ENCODE measurements at regions not wholly inside any gene's neighbourhood (a gene's known extent, or its start where the extent isn't known, plus 50 kb on each side); places are given as distances from the start of the nearest gene placed in this dataset.
A peak's percentile ranks its signal among the peaks of the same experiment; 100 is the strongest.

GRCh38 chr11:103622296-103622695 lies 414.1 kb upstream of the DDI1 start (continued):
- TF ChIP-seq, protein P1, sequence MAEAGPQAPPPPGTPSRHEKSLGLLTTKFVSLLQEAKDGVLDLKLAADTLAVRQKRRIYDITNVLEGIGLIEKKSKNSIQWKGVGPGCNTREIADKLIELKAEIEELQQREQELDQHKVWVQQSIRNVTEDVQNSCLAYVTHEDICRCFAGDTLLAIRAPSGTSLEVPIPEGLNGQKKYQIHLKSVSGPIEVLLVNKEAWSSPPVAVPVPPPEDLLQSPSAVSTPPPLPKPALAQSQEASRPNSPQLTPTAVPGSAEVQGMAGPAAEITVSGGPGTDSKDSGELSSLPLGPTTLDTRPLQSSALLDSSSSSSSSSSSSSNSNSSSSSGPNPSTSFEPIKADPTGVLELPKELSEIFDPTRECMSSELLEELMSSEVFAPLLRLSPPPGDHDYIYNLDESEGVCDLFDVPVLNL (CRISPR knock-in tag; IDR thresholded peaks at IDR 0.05; ENCODE audit: borderline replicate concordance, low read depth) = no peak
- TF ChIP-seq FOXP1 (CRISPR knock-in tag; IDR thresholded peaks at IDR 0.05; ENCODE audit: borderline replicate concordance) = no peak
- TF ChIP-seq, protein P2, sequence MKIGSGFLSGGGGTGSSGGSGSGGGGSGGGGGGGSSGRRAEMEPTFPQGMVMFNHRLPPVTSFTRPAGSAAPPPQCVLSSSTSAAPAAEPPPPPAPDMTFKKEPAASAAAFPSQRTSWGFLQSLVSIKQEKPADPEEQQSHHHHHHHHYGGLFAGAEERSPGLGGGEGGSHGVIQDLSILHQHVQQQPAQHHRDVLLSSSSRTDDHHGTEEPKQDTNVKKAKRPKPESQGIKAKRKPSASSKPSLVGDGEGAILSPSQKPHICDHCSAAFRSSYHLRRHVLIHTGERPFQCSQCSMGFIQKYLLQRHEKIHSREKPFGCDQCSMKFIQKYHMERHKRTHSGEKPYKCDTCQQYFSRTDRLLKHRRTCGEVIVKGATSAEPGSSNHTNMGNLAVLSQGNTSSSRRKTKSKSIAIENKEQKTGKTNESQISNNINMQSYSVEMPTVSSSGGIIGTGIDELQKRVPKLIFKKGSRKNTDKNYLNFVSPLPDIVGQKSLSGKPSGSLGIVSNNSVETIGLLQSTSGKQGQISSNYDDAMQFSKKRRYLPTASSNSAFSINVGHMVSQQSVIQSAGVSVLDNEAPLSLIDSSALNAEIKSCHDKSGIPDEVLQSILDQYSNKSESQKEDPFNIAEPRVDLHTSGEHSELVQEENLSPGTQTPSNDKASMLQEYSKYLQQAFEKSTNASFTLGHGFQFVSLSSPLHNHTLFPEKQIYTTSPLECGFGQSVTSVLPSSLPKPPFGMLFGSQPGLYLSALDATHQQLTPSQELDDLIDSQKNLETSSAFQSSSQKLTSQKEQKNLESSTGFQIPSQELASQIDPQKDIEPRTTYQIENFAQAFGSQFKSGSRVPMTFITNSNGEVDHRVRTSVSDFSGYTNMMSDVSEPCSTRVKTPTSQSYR (CRISPR knock-in tag; IDR thresholded peaks at IDR 0.05) = no peak

DNA sequence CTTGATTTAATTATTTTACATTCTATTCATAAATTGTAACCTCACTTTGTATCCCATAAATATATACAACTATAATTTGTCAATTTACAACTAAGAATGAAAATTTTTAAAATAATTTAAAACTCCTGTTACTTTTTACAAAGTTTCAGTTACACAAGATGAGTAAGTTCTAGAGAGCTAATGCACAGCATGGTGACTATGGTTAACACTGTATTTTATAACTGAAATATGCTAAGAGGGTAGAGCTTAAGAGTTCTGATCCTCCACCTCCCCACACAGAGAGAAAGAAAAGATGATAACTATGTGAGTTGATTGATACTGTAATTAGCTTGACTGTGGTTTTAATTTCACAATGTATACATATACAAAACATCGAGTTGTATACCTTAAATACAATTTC lies 412.5 kb upstream of the DDI1 start:
- Mint-ChIP-seq H3K27ac (no peak overlapping the region), H3K36me3 (no peaks in the 10 kb centered on the region), H3K4me3 (no peak overlapping the region), H3K9me3 (no peaks in the 10 kb centered on the region), H3K27me3 (ENCODE audit: low read depth) (peaks cover 3% of the 10 kb centered on the region; the same call in 1 of the 2 replicates), H3K4me1 (peaks cover 27% of the 10 kb centered on the region)
- DNase-seq (ENCODE audit: low spot score) = no peak
- ChIA-PET POLR2A (no interaction called here), CTCF (no interaction called here)
- TF ChIP-seq IRF1 (CRISPR knock-in tag; IDR thresholded peaks at IDR 0.05) (no peak), HMGA2 (CRISPR knock-in tag; IDR thresholded peaks at IDR 0.05) (no peak), ERG (CRISPR knock-in tag; IDR thresholded peaks at IDR 0.05) (no peak), ETV6 (CRISPR knock-in tag; IDR thresholded peaks at IDR 0.05) (no peak)
- ATAC-seq = no peak

DNA sequence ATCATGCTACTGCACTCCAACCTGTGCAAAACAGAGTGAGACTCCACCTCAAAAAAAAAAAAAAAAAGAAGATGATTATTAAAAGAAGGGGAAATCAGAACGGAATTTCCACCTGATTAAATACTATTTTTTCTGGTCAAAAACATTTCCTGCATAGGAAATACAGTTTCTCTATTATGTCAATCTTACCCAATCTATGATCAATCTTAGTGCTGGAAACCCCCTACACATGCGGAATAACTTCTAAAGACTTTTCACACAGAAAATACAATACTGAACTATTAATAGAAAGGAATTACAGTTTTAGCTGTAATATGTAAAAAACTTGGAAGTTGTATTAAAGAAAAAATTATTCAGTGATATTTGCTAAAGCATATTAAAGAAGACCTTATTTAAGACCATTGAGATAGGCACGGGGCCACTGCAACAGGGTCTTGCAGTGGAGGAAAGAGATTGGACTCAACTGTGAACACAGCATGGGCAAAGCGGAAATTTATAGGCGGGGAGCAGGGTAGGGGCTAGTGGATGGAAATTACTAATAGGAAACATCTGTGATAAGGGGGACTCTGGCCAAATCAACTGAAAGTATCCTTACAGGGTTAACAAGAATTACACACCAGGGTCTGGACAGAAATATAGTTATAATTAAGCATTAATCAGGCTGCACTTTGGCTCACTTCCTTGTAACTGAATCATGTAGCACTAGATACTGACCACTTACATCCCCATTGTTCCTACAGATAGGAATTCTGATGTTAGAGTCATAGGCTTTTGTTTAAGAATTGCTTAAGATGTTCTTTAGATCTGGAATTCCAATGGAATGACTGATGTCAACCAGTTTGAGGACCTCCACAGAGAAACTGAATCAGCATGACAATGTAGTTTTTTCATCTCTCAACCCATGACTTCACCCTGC lies 411.5 kb upstream of the DDI1 start:
- ATAC-seq (peak; percentile 72), DNase-seq (ENCODE audit: low spot score) (no peak)
- Mint-ChIP-seq H3K4me3 (no peak overlapping the region), H3K27me3 (ENCODE audit: low read depth) (peaks cover 3% of the 10 kb centered on the region; the same call in 1 of the 2 replicates), H3K9me3 (0 out of 2 replicates have a peak, but pooled peaks cover 3% of the 10 kb centered on the region), H3K36me3 (no peaks in the 10 kb centered on the region), H3K27ac (peak overlapping the region; percentile 39), H3K4me1 (peaks cover 24% of the 10 kb centered on the region)
- TF ChIP-seq, protein P3, sequence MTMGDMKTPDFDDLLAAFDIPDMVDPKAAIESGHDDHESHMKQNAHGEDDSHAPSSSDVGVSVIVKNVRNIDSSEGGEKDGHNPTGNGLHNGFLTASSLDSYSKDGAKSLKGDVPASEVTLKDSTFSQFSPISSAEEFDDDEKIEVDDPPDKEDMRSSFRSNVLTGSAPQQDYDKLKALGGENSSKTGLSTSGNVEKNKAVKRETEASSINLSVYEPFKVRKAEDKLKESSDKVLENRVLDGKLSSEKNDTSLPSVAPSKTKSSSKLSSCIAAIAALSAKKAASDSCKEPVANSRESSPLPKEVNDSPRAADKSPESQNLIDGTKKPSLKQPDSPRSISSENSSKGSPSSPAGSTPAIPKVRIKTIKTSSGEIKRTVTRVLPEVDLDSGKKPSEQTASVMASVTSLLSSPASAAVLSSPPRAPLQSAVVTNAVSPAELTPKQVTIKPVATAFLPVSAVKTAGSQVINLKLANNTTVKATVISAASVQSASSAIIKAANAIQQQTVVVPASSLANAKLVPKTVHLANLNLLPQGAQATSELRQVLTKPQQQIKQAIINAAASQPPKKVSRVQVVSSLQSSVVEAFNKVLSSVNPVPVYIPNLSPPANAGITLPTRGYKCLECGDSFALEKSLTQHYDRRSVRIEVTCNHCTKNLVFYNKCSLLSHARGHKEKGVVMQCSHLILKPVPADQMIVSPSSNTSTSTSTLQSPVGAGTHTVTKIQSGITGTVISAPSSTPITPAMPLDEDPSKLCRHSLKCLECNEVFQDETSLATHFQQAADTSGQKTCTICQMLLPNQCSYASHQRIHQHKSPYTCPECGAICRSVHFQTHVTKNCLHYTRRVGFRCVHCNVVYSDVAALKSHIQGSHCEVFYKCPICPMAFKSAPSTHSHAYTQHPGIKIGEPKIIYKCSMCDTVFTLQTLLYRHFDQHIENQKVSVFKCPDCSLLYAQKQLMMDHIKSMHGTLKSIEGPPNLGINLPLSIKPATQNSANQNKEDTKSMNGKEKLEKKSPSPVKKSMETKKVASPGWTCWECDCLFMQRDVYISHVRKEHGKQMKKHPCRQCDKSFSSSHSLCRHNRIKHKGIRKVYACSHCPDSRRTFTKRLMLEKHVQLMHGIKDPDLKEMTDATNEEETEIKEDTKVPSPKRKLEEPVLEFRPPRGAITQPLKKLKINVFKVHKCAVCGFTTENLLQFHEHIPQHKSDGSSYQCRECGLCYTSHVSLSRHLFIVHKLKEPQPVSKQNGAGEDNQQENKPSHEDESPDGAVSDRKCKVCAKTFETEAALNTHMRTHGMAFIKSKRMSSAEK (CRISPR knock-in tag; IDR thresholded peaks at IDR 0.05; ENCODE audit: borderline replicate concordance) = no peak
- TF ChIP-seq SMAD3 (CRISPR knock-in tag; IDR thresholded peaks at IDR 0.05; ENCODE audit: borderline replicate concordance) (no peak), NFE2L1 (CRISPR knock-in tag; IDR thresholded peaks at IDR 0.05) (no peak), ZNF219 (CRISPR knock-in tag; IDR thresholded peaks at IDR 0.05; ENCODE audit: borderline replicate concordance) (no peak), GRHL2 (CRISPR knock-in tag; IDR thresholded peaks at IDR 0.05; ENCODE audit: insufficient replicate concordance, severe bottlenecking) (no peak), NR2C2 (CRISPR knock-in tag; IDR thresholded peaks at IDR 0.05) (no peak), IRF2 (CRISPR knock-in tag; IDR thresholded peaks at IDR 0.05; ENCODE audit: borderline replicate concordance, low read depth) (no peak)
- TF ChIP-seq, protein P4, sequence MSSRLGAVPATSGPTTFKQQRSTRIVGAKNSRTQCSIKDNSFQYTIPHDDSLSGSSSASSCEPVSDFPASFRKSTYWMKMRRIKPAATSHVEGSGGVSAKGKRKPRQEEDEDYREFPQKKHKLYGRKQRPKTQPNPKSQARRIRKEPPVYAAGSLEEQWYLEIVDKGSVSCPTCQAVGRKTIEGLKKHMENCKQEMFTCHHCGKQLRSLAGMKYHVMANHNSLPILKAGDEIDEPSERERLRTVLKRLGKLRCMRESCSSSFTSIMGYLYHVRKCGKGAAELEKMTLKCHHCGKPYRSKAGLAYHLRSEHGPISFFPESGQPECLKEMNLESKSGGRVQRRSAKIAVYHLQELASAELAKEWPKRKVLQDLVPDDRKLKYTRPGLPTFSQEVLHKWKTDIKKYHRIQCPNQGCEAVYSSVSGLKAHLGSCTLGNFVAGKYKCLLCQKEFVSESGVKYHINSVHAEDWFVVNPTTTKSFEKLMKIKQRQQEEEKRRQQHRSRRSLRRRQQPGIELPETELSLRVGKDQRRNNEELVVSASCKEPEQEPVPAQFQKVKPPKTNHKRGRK (CRISPR knock-in tag; IDR thresholded peaks at IDR 0.05; ENCODE audit: borderline replicate concordance) = no peak
- CTCF ChIA-PET = no interaction called here
- POLR2A ChIA-PET = no interaction called here
